Right lobe of liver (tissue), 4 donors: ENCODE measurements at regions not wholly inside any gene's neighbourhood (a gene's known extent, or its start where the extent isn't known, plus 50 kb on each side); places are given as distances from the start of the nearest gene placed in this dataset.

ENCODE experiments used
- POLR2A ChIP-seq: fragments of 450-650 bp; IDR thresholded peaks from one replicate; pipeline ENCODE4 v1.6.1; 2017; ENCODE audit warnings: antibody characterized with exemption, mild to moderate bottlenecking
- TF ChIP-seq, protein P1 (sequence below), 4 donors: fragments of 200-600 bp in 3 of 4; fragments of 450-650 bp in 1 of 4; IDR thresholded peaks; one replicate each; pipeline versions ENCODE4 v1.5.1 to v1.8.0; 2016 to 2022; ENCODE audit warnings: antibody characterized with exemption in 4 of 4, mild to moderate bottlenecking in 2 of 4
- donor health status: DM: no; HTN: no; CAD: no.
- donor health status: DM: no; HTN: no; CAD: no.
- donor health status: DM: no; HTN: yes; CAD: no.

DNA sequence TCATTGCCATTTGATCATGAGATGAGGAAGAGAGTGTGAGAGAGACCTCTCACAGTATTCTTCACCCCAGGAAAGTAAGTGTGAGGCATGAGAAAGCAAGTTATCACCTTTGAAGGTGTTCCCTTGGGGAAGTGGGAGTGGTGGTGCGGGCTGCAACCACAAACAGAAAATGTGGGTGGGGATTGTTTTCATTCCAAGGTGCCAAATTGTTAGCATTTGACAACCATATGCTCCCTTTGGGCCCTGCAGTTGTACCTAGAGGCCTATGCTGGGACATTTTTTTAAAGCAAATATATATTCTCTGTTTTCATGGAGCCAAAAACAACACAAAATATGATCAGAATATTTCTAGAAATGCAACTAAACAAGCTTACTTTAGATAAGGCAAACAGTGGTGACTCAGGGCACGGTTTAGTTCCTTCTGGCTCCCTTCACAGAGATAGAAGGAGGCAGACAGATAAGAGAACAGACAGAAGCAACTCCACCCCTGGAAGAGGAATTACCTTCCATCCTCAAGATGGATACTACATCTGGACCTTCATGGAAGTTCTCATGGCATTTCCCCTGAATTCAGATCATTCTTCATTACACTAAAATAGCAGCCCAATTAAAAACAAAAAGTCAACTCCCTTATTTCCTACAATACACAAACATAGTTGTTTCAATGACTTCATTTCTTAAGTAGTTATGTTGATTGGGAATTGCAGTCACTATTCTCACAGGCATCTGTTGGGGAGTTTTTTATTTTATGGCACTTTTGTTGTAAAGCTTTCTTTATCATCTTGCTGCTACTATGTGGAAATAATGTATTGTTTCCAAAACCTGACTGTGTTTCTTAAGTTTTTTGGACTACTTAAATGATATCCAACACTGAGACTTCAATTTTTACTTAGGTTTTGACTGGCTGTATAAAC is 416.6 kb downstream of the PLK2 start:
- TF ChIP-seq, protein P1, sequence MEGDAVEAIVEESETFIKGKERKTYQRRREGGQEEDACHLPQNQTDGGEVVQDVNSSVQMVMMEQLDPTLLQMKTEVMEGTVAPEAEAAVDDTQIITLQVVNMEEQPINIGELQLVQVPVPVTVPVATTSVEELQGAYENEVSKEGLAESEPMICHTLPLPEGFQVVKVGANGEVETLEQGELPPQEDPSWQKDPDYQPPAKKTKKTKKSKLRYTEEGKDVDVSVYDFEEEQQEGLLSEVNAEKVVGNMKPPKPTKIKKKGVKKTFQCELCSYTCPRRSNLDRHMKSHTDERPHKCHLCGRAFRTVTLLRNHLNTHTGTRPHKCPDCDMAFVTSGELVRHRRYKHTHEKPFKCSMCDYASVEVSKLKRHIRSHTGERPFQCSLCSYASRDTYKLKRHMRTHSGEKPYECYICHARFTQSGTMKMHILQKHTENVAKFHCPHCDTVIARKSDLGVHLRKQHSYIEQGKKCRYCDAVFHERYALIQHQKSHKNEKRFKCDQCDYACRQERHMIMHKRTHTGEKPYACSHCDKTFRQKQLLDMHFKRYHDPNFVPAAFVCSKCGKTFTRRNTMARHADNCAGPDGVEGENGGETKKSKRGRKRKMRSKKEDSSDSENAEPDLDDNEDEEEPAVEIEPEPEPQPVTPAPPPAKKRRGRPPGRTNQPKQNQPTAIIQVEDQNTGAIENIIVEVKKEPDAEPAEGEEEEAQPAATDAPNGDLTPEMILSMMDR (IDR thresholded peaks at IDR 0.05): no peak
- no peak for TF ChIP-seq POLR2A
